ENCODE measurements at regions not wholly inside any gene's neighbourhood (a gene's known extent, or its start where the extent isn't known, plus 50 kb on each side); places are given as distances from the start of the nearest gene placed in this dataset.

GRCh38 chr16:59964232-59964924 lies 1230.3 kb upstream of the GOT2 start:
- TF ChIP-seq POLR2AphosphoS5 (IDR thresholded peaks at IDR 0.05) (no peak), EP300 (IDR thresholded peaks at IDR 0.05; ENCODE audit: low read depth) (no peak), CTCF (IDR thresholded peaks at IDR 0.05) (no peak)
